RWPE2 (cell line): ENCODE measurements at regions not wholly inside any gene's neighbourhood (a gene's known extent, or its start where the extent isn't known, plus 50 kb on each side); places are given as distances from the start of the nearest gene placed in this dataset.

Experiments
- ATAC-seq: fragments of 200-7000 bp; cut with Tn5 transposase; 3 replicates; pipeline ENCODE4 v1.9.1; 2021; ENCODE audit warnings: low read depth
- DNase-seq: peaks from one replicate; pipeline ENCODE4 v3.0.0-alpha.2; 2020; ENCODE audit warnings: low spot score
- H3K27ac ChIP-seq: fragments of 450-650 bp; 2 replicates; pipeline ENCODE4 v1.5.1; 2017; ENCODE audit warnings: mild to moderate bottlenecking; ENCODE audit not compliant: poor library complexity, severe bottlenecking
- H3K27me3 ChIP-seq: fragments of 250-450 bp; sonication (Bioruptor Pico); 2 replicates; pipeline ENCODE4 v1.5.1; 2021; ENCODE audit warnings: mild to moderate bottlenecking, moderate library complexity; ENCODE audit not compliant: insufficient read depth, poor library complexity, severe bottlenecking
- H3K36me3 ChIP-seq: fragments of 250-450 bp; sonication (Bioruptor Pico); 2 replicates; pipeline ENCODE4 v1.5.1; 2020; ENCODE audit warnings: low read depth, mild to moderate bottlenecking, moderate library complexity
- H3K4me1 ChIP-seq: fragments of 250-450 bp; sonication (Bioruptor Pico); 2 replicates; pipeline ENCODE4 v1.5.1; 2021; ENCODE audit warnings: mild to moderate bottlenecking, moderate library complexity; ENCODE audit not compliant: insufficient read depth, poor library complexity, severe bottlenecking
- H3K4me3 ChIP-seq: fragments of 250-450 bp; sonication (Bioruptor Pico); 2 replicates; pipeline ENCODE4 v1.5.1; 2021; ENCODE audit warnings: mild to moderate bottlenecking, moderate library complexity; ENCODE audit not compliant: severe bottlenecking
- H3K9me3 ChIP-seq: fragments of 250-450 bp; sonication (Bioruptor Pico); 2 replicates; pipeline ENCODE4 v1.5.1; 2021; ENCODE audit warnings: mild to moderate bottlenecking, moderate library complexity; ENCODE audit not compliant: severe bottlenecking
- CTCF ChIP-seq: fragments of 450-650 bp; IDR thresholded peaks from one replicate; pipeline ENCODE4 v1.5.1; 2017; ENCODE audit warnings: mild to moderate bottlenecking, moderate library complexity; ENCODE audit not compliant: poor library complexity, severe bottlenecking

- Histone ChIP-seq H3K4me3 (no peak overlapping the region), H3K27ac (no peak overlapping the region), H3K27me3 (no peaks in the 10 kb centered on the region), H3K4me1 (no peaks in the 10 kb centered on the region), H3K36me3 (no peaks in the 10 kb centered on the region), H3K9me3 (no peaks in the 10 kb centered on the region)
- ATAC-seq (no peak), DNase-seq (no peak)
- no peak for TF ChIP-seq CTCF
These were observed 193.1 kb downstream of the KCTD12 start for GRCh38 chr13:76693086-76693485.

- Histone ChIP-seq H3K36me3 (no peaks in the 10 kb centered on the region), H3K27ac (no peak overlapping the region), H3K9me3 (no peaks in the 10 kb centered on the region), H3K4me1 (no peaks in the 10 kb centered on the region), H3K27me3 (no peaks in the 10 kb centered on the region), H3K4me3 (no peak overlapping the region)
- ATAC-seq (no peak), DNase-seq (no peak)
- no peak for TF ChIP-seq CTCF
These were observed 193.9 kb downstream of the KCTD12 start for GRCh38 chr13:76692346-76692745.

GRCh38 chr13:76690611-76691010, 195.6 kb downstream of the KCTD12 start:
- no peak for ATAC-seq
- no peaks in the 10 kb centered on the region for H3K27me3 ChIP-seq
- no peak for DNase-seq
- H3K4me3 ChIP-seq, result no peak overlapping the region
- H3K27ac ChIP-seq, result no peak overlapping the region
- TF ChIP-seq CTCF, result no peak
- no peaks in the 10 kb centered on the region for H3K36me3 ChIP-seq
- no peaks in the 10 kb centered on the region for H3K4me1 ChIP-seq
- no peaks in the 10 kb centered on the region for H3K9me3 ChIP-seq

DNA sequence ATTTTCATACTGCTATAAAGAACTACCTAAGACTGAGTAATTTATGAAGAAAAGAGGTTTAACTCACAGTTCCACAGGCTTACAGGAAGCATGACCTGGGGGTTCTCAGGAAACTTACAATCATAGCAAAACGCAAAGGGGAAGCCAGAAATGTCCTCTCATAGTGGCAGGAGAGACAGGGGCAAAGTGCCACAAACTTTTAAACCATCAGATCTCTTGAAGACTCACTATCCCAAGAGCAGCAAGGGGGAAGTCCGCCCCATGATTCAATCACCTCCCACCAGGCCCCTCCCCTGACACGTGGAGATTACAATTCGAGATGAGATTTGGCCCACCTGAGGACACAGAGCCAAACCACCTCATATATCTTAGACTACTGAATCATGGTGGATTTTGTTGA, 198.7 kb downstream of the KCTD12 start:
- TF ChIP-seq CTCF, result no peak
- H3K27me3 ChIP-seq, result no peaks in the 10 kb centered on the region
- H3K9me3 ChIP-seq, result no peaks in the 10 kb centered on the region
- DNase-seq (no peak), ATAC-seq (no peak)
- H3K4me1 ChIP-seq, result no peaks in the 10 kb centered on the region
- no peaks in the 10 kb centered on the region for H3K36me3 ChIP-seq
- no peak overlapping the region for H3K27ac ChIP-seq
- H3K4me3 ChIP-seq, result no peak overlapping the region

DNA sequence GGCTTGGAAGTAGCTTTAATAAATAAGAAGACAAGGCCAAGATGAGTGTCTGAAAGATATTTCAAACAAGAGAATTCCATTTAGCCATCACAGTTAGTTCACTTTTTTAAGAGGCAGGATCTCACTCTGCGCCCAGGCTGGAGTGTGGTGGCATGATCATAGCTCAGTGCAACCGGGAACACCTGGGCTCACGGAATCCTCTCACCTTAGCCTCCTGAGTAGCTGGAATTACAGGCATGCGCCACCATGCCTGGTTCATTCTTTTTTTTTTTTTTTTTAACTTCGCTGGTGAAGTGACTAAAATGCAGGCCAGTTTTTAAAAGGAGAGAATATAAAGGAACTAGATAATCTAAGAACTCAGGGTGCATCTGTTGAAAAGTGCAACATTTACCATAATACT, 200.3 kb downstream of the KCTD12 start:
- H3K9me3 ChIP-seq, result no peaks in the 10 kb centered on the region
- H3K27me3 ChIP-seq, result no peaks in the 10 kb centered on the region
- H3K27ac ChIP-seq, result no peak overlapping the region
- no peak for DNase-seq
- no peak for TF ChIP-seq CTCF
- no peak overlapping the region for H3K4me3 ChIP-seq
- no peak for ATAC-seq
- no peaks in the 10 kb centered on the region for H3K36me3 ChIP-seq
- no peaks in the 10 kb centered on the region for H3K4me1 ChIP-seq
